K562 (cell line): ENCODE measurements at regions not wholly inside any gene's neighbourhood (a gene's known extent, or its start where the extent isn't known, plus 50 kb on each side); places are given as distances from the start of the nearest gene placed in this dataset.

Source experiments
- DNMT1 ChIP-seq: fragments of 450-650 bp; IDR thresholded peaks from 2 replicates; pipeline ENCODE4 v1.6.1; 2016; ENCODE audit warnings: antibody characterized with exemption, mild to moderate bottlenecking
- LCOR ChIP-seq: sonication (generic); formaldehyde crosslinking; IDR thresholded peaks from 2 replicates; pipeline ENCODE4 v1.8.0; 2022; ENCODE audit warnings: mild to moderate bottlenecking, missing genetic modification reagents
- NFATC3 ChIP-seq: fragments of 450-650 bp; IDR thresholded peaks from 2 replicates; pipeline ENCODE4 v1.6.1; 2017; ENCODE audit warnings: mild to moderate bottlenecking
- POLR2A ChIP-seq: fragments of 450-650 bp; conservative IDR thresholded peaks from 2 replicates; pipeline ENCODE4 v1.6.1; 2016
- RAD21 ChIP-seq, 2 experiments: fragments of 250-450 bp in 1 of 2; fragments of 450-650 bp in 1 of 2; sonication (Bioruptor Pico) in 1 of 2; formaldehyde crosslinking in 1 of 2; IDR thresholded peaks in 1 of 2; conservative IDR thresholded peaks in 1 of 2; 2 replicates each; pipeline versions ENCODE4 v1.4.0 to v1.8.0; 2020 to 2022; ENCODE audit warnings: mild to moderate bottlenecking in 2 of 2, moderate library complexity in 1 of 2
- WHSC1 ChIP-seq: IDR thresholded peaks from one replicate; pipeline ENCODE4 v1.6.1; 2012; ENCODE audit warnings: low read length, control low read depth, inconsistent platforms
- ZNF174 ChIP-seq: fragments of 250-450 bp; sonication (Bioruptor Pico); IDR thresholded peaks from 2 replicates; pipeline ENCODE4 v1.4.0; 2020; ENCODE audit warnings: mild to moderate bottlenecking
- ZNF24 ChIP-seq: fragments of 450-650 bp; IDR thresholded peaks from 2 replicates; pipeline ENCODE4 v1.6.1; 2016
- ZNF586 ChIP-seq: fragments of 450-650 bp; formaldehyde crosslinking; conservative IDR thresholded peaks from 2 replicates; pipeline ENCODE4 v1.4.0; 2020; ENCODE audit warnings: mild to moderate bottlenecking, moderate library complexity
- TF ChIP-seq, protein P1 (sequence below): fragments of 450-650 bp; IDR thresholded peaks from 2 replicates; pipeline ENCODE4 v1.6.1; 2016; ENCODE audit warnings: mild to moderate bottlenecking, moderate library complexity

DNA sequence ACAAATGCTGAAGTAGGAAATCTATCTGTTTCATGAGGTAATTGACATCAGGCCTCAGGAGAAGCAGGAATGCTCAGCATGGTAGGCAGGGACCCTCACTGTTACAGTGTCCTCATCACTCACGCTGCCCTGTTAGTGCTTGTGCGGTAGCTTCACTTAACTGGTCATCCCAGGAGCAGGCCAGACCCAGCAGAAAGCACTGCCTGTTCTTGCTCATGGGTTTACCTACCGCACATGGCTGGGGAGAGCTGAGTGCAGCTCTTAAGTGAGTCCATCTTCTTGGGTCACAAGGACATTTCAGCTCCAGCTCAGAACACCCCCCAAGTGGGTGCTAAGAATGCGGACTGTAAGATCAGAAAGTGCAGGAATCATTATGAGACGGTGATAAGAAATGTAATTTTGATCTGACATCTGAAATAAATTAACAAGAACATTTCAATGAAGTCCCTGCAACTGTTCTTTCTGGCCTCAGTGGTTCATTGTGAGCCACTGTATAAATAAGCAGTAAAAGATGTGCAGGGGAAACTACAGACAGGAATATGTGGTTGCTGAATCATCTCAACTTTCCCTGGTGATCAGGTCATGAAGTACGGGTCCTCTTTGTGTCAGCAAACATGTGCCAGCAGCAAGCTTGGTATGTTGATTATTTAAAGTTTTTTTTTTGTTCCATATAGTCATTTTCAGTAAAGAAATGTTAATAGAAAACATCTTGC is 757.7 kb upstream of the TMEM132C start:
- TF ChIP-seq POLR2A (no peak), WHSC1 (no peak), ZNF174 (CRISPR knock-in tag) (no peak), RAD21 (CRISPR knock-in tag; conservative IDR thresholded peaks at IDR 0.05 in 1 of 2, IDR thresholded peaks at IDR 0.05 in 1 of 2) (no peak), ZNF24 (no peak), DNMT1 (no peak), NFATC3 (no peak), LCOR (CRISPR knock-in tag) (no peak), ZNF586 (CRISPR knock-in tag) (no peak)
- TF ChIP-seq, protein P1, sequence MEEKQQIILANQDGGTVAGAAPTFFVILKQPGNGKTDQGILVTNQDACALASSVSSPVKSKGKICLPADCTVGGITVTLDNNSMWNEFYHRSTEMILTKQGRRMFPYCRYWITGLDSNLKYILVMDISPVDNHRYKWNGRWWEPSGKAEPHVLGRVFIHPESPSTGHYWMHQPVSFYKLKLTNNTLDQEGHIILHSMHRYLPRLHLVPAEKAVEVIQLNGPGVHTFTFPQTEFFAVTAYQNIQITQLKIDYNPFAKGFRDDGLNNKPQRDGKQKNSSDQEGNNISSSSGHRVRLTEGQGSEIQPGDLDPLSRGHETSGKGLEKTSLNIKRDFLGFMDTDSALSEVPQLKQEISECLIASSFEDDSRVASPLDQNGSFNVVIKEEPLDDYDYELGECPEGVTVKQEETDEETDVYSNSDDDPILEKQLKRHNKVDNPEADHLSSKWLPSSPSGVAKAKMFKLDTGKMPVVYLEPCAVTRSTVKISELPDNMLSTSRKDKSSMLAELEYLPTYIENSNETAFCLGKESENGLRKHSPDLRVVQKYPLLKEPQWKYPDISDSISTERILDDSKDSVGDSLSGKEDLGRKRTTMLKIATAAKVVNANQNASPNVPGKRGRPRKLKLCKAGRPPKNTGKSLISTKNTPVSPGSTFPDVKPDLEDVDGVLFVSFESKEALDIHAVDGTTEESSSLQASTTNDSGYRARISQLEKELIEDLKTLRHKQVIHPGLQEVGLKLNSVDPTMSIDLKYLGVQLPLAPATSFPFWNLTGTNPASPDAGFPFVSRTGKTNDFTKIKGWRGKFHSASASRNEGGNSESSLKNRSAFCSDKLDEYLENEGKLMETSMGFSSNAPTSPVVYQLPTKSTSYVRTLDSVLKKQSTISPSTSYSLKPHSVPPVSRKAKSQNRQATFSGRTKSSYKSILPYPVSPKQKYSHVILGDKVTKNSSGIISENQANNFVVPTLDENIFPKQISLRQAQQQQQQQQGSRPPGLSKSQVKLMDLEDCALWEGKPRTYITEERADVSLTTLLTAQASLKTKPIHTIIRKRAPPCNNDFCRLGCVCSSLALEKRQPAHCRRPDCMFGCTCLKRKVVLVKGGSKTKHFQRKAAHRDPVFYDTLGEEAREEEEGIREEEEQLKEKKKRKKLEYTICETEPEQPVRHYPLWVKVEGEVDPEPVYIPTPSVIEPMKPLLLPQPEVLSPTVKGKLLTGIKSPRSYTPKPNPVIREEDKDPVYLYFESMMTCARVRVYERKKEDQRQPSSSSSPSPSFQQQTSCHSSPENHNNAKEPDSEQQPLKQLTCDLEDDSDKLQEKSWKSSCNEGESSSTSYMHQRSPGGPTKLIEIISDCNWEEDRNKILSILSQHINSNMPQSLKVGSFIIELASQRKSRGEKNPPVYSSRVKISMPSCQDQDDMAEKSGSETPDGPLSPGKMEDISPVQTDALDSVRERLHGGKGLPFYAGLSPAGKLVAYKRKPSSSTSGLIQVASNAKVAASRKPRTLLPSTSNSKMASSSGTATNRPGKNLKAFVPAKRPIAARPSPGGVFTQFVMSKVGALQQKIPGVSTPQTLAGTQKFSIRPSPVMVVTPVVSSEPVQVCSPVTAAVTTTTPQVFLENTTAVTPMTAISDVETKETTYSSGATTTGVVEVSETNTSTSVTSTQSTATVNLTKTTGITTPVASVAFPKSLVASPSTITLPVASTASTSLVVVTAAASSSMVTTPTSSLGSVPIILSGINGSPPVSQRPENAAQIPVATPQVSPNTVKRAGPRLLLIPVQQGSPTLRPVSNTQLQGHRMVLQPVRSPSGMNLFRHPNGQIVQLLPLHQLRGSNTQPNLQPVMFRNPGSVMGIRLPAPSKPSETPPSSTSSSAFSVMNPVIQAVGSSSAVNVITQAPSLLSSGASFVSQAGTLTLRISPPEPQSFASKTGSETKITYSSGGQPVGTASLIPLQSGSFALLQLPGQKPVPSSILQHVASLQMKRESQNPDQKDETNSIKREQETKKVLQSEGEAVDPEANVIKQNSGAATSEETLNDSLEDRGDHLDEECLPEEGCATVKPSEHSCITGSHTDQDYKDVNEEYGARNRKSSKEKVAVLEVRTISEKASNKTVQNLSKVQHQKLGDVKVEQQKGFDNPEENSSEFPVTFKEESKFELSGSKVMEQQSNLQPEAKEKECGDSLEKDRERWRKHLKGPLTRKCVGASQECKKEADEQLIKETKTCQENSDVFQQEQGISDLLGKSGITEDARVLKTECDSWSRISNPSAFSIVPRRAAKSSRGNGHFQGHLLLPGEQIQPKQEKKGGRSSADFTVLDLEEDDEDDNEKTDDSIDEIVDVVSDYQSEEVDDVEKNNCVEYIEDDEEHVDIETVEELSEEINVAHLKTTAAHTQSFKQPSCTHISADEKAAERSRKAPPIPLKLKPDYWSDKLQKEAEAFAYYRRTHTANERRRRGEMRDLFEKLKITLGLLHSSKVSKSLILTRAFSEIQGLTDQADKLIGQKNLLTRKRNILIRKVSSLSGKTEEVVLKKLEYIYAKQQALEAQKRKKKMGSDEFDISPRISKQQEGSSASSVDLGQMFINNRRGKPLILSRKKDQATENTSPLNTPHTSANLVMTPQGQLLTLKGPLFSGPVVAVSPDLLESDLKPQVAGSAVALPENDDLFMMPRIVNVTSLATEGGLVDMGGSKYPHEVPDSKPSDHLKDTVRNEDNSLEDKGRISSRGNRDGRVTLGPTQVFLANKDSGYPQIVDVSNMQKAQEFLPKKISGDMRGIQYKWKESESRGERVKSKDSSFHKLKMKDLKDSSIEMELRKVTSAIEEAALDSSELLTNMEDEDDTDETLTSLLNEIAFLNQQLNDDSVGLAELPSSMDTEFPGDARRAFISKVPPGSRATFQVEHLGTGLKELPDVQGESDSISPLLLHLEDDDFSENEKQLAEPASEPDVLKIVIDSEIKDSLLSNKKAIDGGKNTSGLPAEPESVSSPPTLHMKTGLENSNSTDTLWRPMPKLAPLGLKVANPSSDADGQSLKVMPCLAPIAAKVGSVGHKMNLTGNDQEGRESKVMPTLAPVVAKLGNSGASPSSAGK: no peak
